Pancreas (tissue), 10 donors: ENCODE measurements at regions not wholly inside any gene's neighbourhood (a gene's known extent, or its start where the extent isn't known, plus 50 kb on each side); places are given as distances from the start of the nearest gene placed in this dataset.

Source experiments
- ATAC-seq, 4 donors: fragments of 200-7000 bp; cut with Tn5 transposase; one replicate each; pipeline versions ENCODE4 v1.8.0 to v1.9.1; 2020; ENCODE audit warnings: mild to moderate bottlenecking in 4 of 4, moderate library complexity in 4 of 4
- DNase-seq, 6 donors: peaks; one replicate each; pipeline ENCODE4 v3.0.0-alpha.2; 2020
- FAIRE-seq: peaks from 2 replicates; lab custom pipeline; 2012; peaks lifted over from hg19 to GRCh38; lab: Jason Lieb, UNC
- H3K27ac ChIP-seq, 4 donors: fragments of 200-600 bp; sonication (generic); 1 replicate in 3 of 4; 2 replicates in 1 of 4; pipeline versions ENCODE4 v1.5.0 to v1.8.0; 2020
- H3K27me3 ChIP-seq, 4 donors: fragments of 200-600 bp; one replicate each; pipeline ENCODE4 v1.8.0; 2021
- H3K36me3 ChIP-seq, 3 donors: fragments of 200-600 bp; sonication (generic) in 1 of 3; one replicate each; pipeline versions ENCODE4 v1.5.0 to v1.8.0; 2020 to 2021
- H3K4me1 ChIP-seq, 3 donors: fragments of 200-600 bp; one replicate each; pipeline ENCODE4 v1.8.0; 2021
- H3K4me3 ChIP-seq, 4 donors: fragments of 200-600 bp; sonication (generic) in 2 of 4; one replicate each; pipeline versions ENCODE4 v1.5.0 to v1.8.0; 2020 to 2021
- H3K9me3 ChIP-seq, 4 donors: fragments of 200-600 bp; one replicate each; pipeline ENCODE4 v1.8.0; 2021
- WGBS, 2 donors: extraction: QIAGEN DNeasy Blood & Tissue Kit; methylation state at CpG; one replicate each; pipeline ENCODE4 v1.1.7; 2013; 5-methylcytosine and 5-hydroxymethylcytosine counted together
- intact Hi-C, 3 donors: fragments of 100-400 bp; cut with DNase I; formaldehyde crosslinking; loops; one replicate each; pipeline versions ENCODE4 v1.11.1 to v1.14.2; 2022
- TF ChIP-seq, protein P1 (sequence below), 4 donors: fragments of 200-600 bp; sonication (generic) in 3 of 4; IDR thresholded peaks; one replicate each; pipeline versions ENCODE4 v1.5.0 to v1.8.0; 2021; ENCODE audit warnings: antibody characterized with exemption in 4 of 4
- donor health status: healthy with polysubstance abuse.
- donor health status: DM: no; HTN: no; CAD: no; lungs with moderate emphysema.
- donor health status: DM: no; HTN: no; CAD: no.
- donor health status: control.
- donor health status: control.
- donor health status: Bipolar disorder and iron deficiency.
- donor health status: DM: yes; HTN: yes; CAD: no.
- donor health status: DM: no; HTN: no; CAD: no.
- donor health status: DM: no; HTN: no; CAD: no.
- donor health status: DM: yes; HTN: yes; CAD: no.

DNA sequence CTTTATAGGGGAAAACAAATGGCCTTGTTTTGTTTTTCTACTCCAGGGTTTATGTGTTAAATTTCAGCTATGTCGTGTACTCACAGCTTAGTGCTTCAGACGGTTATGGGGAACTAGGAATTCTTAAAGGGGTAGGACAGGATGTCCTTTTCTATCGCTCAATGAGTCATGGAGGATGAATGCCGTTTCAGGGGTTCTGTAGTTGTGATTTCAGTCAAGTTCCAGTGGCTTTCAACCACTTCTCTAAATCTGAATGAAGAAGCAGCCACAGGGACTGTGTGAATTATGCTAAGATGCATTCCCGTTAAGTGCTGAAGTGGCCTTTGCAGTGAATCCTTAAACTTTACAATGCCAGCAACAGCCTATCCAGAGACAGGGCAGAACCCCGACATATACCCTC, 1231.7 kb upstream of the ZEB2 start:
- intact Hi-C loops, result no loop called here
- Histone ChIP-seq H3K4me3 (no peak overlapping the region), H3K27me3 (no peaks in the 10 kb centered on the region), H3K4me1 (peaks cover 6 to 24% (median 10%) of the 10 kb centered on the region in 3 donors), H3K36me3 (no peaks in the 10 kb centered on the region), H3K9me3 (no peaks in the 10 kb centered on the region), H3K27ac (peak overlapping the region in 2 of 4 donors; percentile 13 to 20)
- TF ChIP-seq, protein P1, sequence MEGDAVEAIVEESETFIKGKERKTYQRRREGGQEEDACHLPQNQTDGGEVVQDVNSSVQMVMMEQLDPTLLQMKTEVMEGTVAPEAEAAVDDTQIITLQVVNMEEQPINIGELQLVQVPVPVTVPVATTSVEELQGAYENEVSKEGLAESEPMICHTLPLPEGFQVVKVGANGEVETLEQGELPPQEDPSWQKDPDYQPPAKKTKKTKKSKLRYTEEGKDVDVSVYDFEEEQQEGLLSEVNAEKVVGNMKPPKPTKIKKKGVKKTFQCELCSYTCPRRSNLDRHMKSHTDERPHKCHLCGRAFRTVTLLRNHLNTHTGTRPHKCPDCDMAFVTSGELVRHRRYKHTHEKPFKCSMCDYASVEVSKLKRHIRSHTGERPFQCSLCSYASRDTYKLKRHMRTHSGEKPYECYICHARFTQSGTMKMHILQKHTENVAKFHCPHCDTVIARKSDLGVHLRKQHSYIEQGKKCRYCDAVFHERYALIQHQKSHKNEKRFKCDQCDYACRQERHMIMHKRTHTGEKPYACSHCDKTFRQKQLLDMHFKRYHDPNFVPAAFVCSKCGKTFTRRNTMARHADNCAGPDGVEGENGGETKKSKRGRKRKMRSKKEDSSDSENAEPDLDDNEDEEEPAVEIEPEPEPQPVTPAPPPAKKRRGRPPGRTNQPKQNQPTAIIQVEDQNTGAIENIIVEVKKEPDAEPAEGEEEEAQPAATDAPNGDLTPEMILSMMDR (IDR thresholded peaks at IDR 0.05), result no peak
- ATAC-seq (peak in 3 of 4 donors; percentile 43 to 64 (median 49)), DNase-seq (no peak), FAIRE-seq (no peak)
- 64 to 65% methylated on average over 6 of the region's 6 CpGs for WGBS, 2 donors

DNA sequence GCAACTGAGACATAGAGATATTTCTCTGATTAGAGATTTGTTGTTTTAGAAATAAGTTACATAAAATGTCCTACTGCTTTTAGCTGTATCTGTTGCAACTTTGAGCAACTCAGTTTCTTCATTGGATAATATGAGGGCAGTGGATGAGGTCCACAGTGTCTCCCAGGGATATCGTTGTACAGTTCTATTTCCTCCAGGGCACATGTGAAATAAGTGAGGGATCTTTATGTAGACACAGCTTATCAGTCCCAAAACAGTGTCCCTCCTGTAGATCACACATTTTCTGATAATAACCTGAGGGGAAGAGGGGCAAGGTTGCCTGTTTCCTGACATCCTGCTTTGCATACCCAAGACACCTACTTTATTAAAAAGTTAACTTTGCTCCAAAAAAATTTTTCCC, 1231.2 kb upstream of the ZEB2 start:
- TF ChIP-seq, protein P1 (IDR thresholded peaks at IDR 0.05), result no peak
- intact Hi-C loops, result no loop called here
- peaks cover 6 to 24% (median 10%) of the 10 kb centered on the region in 3 donors for H3K4me1 ChIP-seq
- peak overlapping the region in 1 of 4 donors; percentile 13 for H3K27ac ChIP-seq
- H3K4me3 ChIP-seq, result no peak overlapping the region
- no peaks in the 10 kb centered on the region for H3K36me3 ChIP-seq
- DNase-seq, result no peak
- WGBS, 2 donors, result 45 to 49% methylated on average over 1 of the region's 1 CpG
- no peaks in the 10 kb centered on the region for H3K27me3 ChIP-seq
- H3K9me3 ChIP-seq, result no peaks in the 10 kb centered on the region
- no peak for ATAC-seq
- no peak for FAIRE-seq

DNA sequence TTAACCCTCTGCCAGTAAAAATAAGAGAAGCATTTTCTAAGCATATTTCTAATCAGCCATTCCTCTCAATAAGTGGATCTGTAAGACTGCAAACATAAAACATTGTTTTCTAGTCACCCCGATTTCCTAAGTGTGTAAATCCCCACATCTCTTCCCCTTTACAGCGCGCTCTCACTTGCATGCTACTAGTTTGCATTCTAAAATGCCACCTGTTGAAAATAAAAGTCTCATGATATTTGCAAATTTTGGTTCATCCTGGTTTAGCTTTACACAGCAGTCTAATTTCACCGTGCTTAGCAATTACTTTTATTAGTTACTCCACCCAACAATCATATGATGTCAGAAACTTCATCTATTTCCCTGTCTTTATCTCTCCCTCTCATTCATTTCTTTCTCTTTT, 1230.7 kb upstream of the ZEB2 start:
- intact Hi-C loops, result no loop called here
- no peaks in the 10 kb centered on the region for H3K9me3 ChIP-seq
- ATAC-seq (no peak), FAIRE-seq (no peak), DNase-seq (no peak)
- no peaks in the 10 kb centered on the region for H3K36me3 ChIP-seq
- H3K27me3 ChIP-seq, result no peaks in the 10 kb centered on the region
- TF ChIP-seq, protein P1 (IDR thresholded peaks at IDR 0.05), result no peak
- H3K27ac ChIP-seq, result no peak overlapping the region
- 82 to 85% methylated on average over 4 of the region's 4 CpGs for WGBS, 2 donors
- peaks cover 2 to 20% (median 6%) of the 10 kb centered on the region in 3 donors for H3K4me1 ChIP-seq
- no peak overlapping the region for H3K4me3 ChIP-seq

DNA sequence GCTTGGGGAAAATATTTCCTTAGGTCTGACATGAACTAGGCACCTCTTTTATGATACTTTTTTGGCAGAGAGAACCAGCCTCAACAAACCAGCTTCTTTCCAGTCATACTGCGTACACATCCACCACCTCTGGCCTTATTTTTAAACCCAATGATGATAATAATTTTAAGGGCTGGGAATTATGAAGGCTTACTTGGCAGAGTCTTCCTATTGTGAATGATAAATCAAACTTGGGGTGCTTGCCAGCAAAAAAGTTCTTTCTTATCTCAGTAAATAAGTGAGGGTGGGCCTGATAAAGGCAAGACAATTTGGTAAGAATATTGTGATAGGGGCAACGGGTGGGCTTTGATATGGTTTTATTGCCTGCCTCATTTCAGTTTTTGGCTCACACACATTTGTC, 1230.2 kb upstream of the ZEB2 start:
- Histone ChIP-seq H3K9me3 (no peaks in the 10 kb centered on the region), H3K36me3 (no peaks in the 10 kb centered on the region), H3K4me3 (no peak overlapping the region), H3K27me3 (no peaks in the 10 kb centered on the region), H3K27ac (no peak overlapping the region), H3K4me1 (peaks cover 0 to 17% (median 2%) of the 10 kb centered on the region in 3 donors)
- FAIRE-seq (no peak), ATAC-seq (no peak), DNase-seq (no peak)
- intact Hi-C loops, result no loop called here
- 12 to 16% methylated on average over 2 of the region's 2 CpGs for WGBS, 2 donors
- TF ChIP-seq, protein P1 (IDR thresholded peaks at IDR 0.05), result no peak

DNA sequence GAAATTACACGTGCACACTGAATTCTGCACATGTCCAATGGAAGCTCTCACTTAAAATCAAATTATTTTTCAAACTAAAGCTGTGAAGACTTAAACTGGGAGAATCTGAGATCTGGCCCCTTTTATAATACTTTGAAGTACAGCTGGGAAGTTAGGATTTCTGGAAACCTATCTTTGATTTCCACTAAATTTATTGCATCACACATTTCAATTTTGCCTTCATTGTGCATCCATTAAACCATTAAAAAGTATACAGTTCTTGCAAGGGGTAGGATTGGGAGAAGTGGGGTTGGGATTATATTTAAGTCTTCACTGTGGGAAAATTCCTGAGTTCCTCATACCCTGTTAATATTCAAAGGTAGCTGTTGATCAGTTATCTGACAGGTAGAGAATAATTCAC, 1229.6 kb upstream of the ZEB2 start:
- Histone ChIP-seq H3K27ac (no peak overlapping the region), H3K36me3 (no peaks in the 10 kb centered on the region), H3K9me3 (no peaks in the 10 kb centered on the region), H3K4me3 (no peak overlapping the region), H3K4me1 (peaks cover 0 to 12% (median 0%) of the 10 kb centered on the region in 3 donors), H3K27me3 (no peaks in the 10 kb centered on the region)
- DNase-seq (no peak), ATAC-seq (no peak), FAIRE-seq (no peak)
- intact Hi-C loops, result no loop called here
- 66 to 78% methylated on average over 1 of the region's 1 CpG for WGBS, 2 donors
- TF ChIP-seq, protein P1 (IDR thresholded peaks at IDR 0.05), result no peak
